WTC11 (cell line): ENCODE measurements at regions not wholly inside any gene's neighbourhood (a gene's known extent, or its start where the extent isn't known, plus 50 kb on each side); places are given as distances from the start of the nearest gene placed in this dataset.

ENCODE experiments used
- ATAC-seq: fragments of 200-7000 bp; cut with Tn5 transposase; 2 replicates; pipeline ENCODE4 v1.10.0; 2021; ENCODE audit warnings: mild to moderate bottlenecking, moderate library complexity
- CTCF ChIA-PET: fragments of 300-600 bp; sonication (Branson Sonifier 250); formaldehyde crosslinking; loops from one replicate; lab custom pipeline; 2021; ENCODE audit warnings: antibody characterized with exemption; lab: Charles Lee
- POLR2A ChIA-PET: fragments of 350-600 bp; sonication (Branson Sonifier 250); formaldehyde crosslinking; loops from one replicate; lab custom pipeline; 2021; ENCODE audit warnings: antibody characterized with exemption; lab: Charles Lee
- DNase-seq: peaks from one replicate; pipeline ENCODE4 v3.0.0; 2021; ENCODE audit warnings: low spot score
- H3K27ac Mint-ChIP-seq: 2 replicates; pipeline ENCODE4 v1.8.0; 2021; ENCODE audit warnings: mixed read lengths
- H3K27me3 Mint-ChIP-seq: 2 replicates; pipeline ENCODE4 v1.8.0; 2021; ENCODE audit warnings: low read depth, mild to moderate bottlenecking, moderate library complexity, mixed read lengths
- H3K36me3 Mint-ChIP-seq: 2 replicates; pipeline ENCODE4 v1.8.0; 2021; ENCODE audit warnings: mixed read lengths
- H3K4me1 Mint-ChIP-seq: 2 replicates; pipeline ENCODE4 v1.8.0; 2022; ENCODE audit warnings: mixed read lengths
- H3K4me3 Mint-ChIP-seq: 2 replicates; pipeline ENCODE4 v1.8.0; 2021; ENCODE audit warnings: mild to moderate bottlenecking, moderate library complexity, mixed read lengths
- H3K9me3 Mint-ChIP-seq: 2 replicates; pipeline ENCODE4 v1.8.0; 2021; ENCODE audit warnings: mixed read lengths
- ESRRA ChIP-seq: sonication (generic); formaldehyde crosslinking; IDR thresholded peaks from 2 replicates; pipeline ENCODE4 v1.8.1; 2022; ENCODE audit warnings: mild to moderate bottlenecking, missing genetic modification reagents, borderline replicate concordance
- FOXJ3 ChIP-seq: sonication (generic); formaldehyde crosslinking; IDR thresholded peaks from 2 replicates; pipeline ENCODE4 v1.9.0; 2021; ENCODE audit warnings: missing genetic modification reagents, mild to moderate bottlenecking, borderline replicate concordance
- FOXK1 ChIP-seq: sonication (generic); formaldehyde crosslinking; IDR thresholded peaks from 2 replicates; pipeline ENCODE4 v1.8.0; 2022; ENCODE audit warnings: mild to moderate bottlenecking, moderate library complexity, missing genetic modification reagents
- HMGA2 ChIP-seq: fragments of 250-450 bp; sonication (Bioruptor Pico); IDR thresholded peaks from 2 replicates; pipeline ENCODE4 v1.4.0; 2021; ENCODE audit warnings: mild to moderate bottlenecking, moderate library complexity
- KAT7 ChIP-seq: sonication (generic); formaldehyde crosslinking; IDR thresholded peaks from 2 replicates; pipeline ENCODE4 v1.8.1; 2023; ENCODE audit warnings: missing genetic modification reagents, mild to moderate bottlenecking, borderline replicate concordance
- NR3C1 ChIP-seq: sonication (generic); formaldehyde crosslinking; conservative IDR thresholded peaks from 2 replicates; pipeline ENCODE4 v1.8.1; 2023; ENCODE audit warnings: low read depth, mild to moderate bottlenecking, missing genetic modification reagents
- SMAD3 ChIP-seq: sonication (generic); formaldehyde crosslinking; IDR thresholded peaks from 2 replicates; pipeline ENCODE4 v1.8.0; 2022; ENCODE audit warnings: missing genetic modification reagents, mild to moderate bottlenecking, borderline replicate concordance
- ZNF121 ChIP-seq: sonication (generic); formaldehyde crosslinking; IDR thresholded peaks from 2 replicates; pipeline ENCODE4 v1.8.0; 2023; ENCODE audit warnings: missing genetic modification reagents
- ZNF671 ChIP-seq: fragments of 250-450 bp; sonication (Bioruptor Pico); IDR thresholded peaks from 2 replicates; pipeline ENCODE4 v1.8.0; 2021; ENCODE audit warnings: mild to moderate bottlenecking
- TF ChIP-seq, protein P1 (sequence below): sonication (generic); formaldehyde crosslinking; IDR thresholded peaks from 2 replicates; pipeline ENCODE4 v1.8.0; 2022; ENCODE audit warnings: mild to moderate bottlenecking, missing genetic modification reagents
- TF ChIP-seq, protein P2 (sequence below): fragments of 250-450 bp; sonication (Bioruptor Pico); IDR thresholded peaks from 2 replicates; pipeline ENCODE4 v1.9.0; 2021; ENCODE audit warnings: moderate library complexity, mild to moderate bottlenecking, inconsistent platforms, borderline replicate concordance
- TF ChIP-seq, protein P3 (sequence below): sonication (generic); formaldehyde crosslinking; IDR thresholded peaks from 2 replicates; pipeline ENCODE4 v1.8.1; 2023; ENCODE audit warnings: mild to moderate bottlenecking, missing genetic modification reagents, moderate library complexity
- TF ChIP-seq, protein P4 (sequence below): fragments of 250-450 bp; sonication (Bioruptor Pico); IDR thresholded peaks from 2 replicates; pipeline ENCODE4 v1.9.0; 2021; ENCODE audit warnings: mild to moderate bottlenecking
- TF ChIP-seq, protein P5 (sequence below): sonication (generic); formaldehyde crosslinking; IDR thresholded peaks from 2 replicates; pipeline ENCODE4 v1.8.1; 2023; ENCODE audit warnings: mild to moderate bottlenecking, missing genetic modification reagents
- TF ChIP-seq, protein P6 (sequence below): fragments of 250-450 bp; sonication (Bioruptor Pico); IDR thresholded peaks from 2 replicates; pipeline ENCODE4 v1.9.0; 2021; ENCODE audit warnings: mild to moderate bottlenecking, borderline replicate concordance
- TF ChIP-seq, protein P7 (sequence below): fragments of 250-450 bp; sonication (Bioruptor Pico); IDR thresholded peaks from 2 replicates; pipeline ENCODE4 v2.1.2; 2022; ENCODE audit warnings: mild to moderate bottlenecking, moderate library complexity
- TF ChIP-seq, protein P8 (sequence below): sonication (generic); formaldehyde crosslinking; IDR thresholded peaks from 2 replicates; pipeline ENCODE4 v1.8.1; 2022; ENCODE audit warnings: missing genetic modification reagents, borderline replicate concordance

DNA sequence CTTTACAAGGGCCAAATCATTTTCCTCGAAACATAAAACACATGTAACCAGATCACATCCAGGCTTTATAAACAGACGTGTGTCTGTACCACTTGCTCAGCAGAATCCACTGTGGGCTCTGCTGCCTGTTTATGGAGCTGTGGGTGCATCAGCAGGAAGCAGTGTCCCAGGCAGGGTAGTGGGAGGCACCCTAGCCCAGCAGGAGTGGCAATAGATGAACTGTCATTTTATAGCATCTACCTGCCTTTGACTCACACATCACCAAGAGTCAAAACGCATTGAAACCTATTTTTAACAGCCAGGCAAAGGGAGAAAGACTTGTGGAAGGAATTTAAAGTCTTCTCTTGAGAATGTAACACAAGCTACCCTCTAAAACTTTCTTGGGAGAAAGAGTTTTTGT lies 169.1 kb upstream of the TENM3 start:
- ChIA-PET CTCF (no interaction called here), POLR2A (no interaction called here)
- ATAC-seq = no peak
- H3K4me3 Mint-ChIP-seq = no peak overlapping the region
- DNase-seq = no peak
- H3K27ac Mint-ChIP-seq = no peak overlapping the region
- H3K36me3 Mint-ChIP-seq = peaks cover 22% of the 10 kb centered on the region
- H3K9me3 Mint-ChIP-seq = peaks cover 30% of the 10 kb centered on the region
- H3K4me1 Mint-ChIP-seq = peaks cover 10% of the 10 kb centered on the region
- no peaks in the 10 kb centered on the region for H3K27me3 Mint-ChIP-seq
- TF ChIP-seq, protein P1, sequence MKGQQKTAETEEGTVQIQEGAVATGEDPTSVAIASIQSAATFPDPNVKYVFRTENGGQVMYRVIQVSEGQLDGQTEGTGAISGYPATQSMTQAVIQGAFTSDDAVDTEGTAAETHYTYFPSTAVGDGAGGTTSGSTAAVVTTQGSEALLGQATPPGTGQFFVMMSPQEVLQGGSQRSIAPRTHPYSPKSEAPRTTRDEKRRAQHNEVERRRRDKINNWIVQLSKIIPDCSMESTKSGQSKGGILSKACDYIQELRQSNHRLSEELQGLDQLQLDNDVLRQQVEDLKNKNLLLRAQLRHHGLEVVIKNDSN (CRISPR knock-in tag) = no peak
- TF ChIP-seq, protein P2, sequence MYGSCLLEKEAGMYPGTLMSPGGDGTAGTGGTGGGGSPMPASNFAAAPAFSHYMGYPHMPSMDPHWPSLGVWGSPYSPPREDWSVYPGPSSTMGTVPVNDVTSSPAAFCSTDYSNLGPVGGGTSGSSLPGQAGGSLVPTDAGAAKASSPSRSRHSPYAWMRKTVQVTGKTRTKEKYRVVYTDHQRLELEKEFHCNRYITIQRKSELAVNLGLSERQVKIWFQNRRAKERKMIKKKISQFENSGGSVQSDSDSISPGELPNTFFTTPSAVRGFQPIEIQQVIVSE (CRISPR knock-in tag) = no peak
- TF ChIP-seq ZNF121 (CRISPR knock-in tag) (no peak), KAT7 (no peak), FOXJ3 (CRISPR knock-in tag) (no peak), HMGA2 (CRISPR knock-in tag) (no peak), NR3C1 (CRISPR knock-in tag) (no peak), FOXK1 (CRISPR knock-in tag) (no peak), ZNF671 (CRISPR knock-in tag) (no peak), ESRRA (CRISPR knock-in tag) (no peak), SMAD3 (no peak)
- TF ChIP-seq, protein P3, sequence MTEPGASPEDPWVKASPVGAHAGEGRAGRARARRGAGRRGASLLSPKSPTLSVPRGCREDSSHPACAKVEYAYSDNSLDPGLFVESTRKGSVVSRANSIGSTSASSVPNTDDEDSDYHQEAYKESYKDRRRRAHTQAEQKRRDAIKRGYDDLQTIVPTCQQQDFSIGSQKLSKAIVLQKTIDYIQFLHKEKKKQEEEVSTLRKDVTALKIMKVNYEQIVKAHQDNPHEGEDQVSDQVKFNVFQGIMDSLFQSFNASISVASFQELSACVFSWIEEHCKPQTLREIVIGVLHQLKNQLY (CRISPR knock-in tag) = no peak
- TF ChIP-seq, protein P4, sequence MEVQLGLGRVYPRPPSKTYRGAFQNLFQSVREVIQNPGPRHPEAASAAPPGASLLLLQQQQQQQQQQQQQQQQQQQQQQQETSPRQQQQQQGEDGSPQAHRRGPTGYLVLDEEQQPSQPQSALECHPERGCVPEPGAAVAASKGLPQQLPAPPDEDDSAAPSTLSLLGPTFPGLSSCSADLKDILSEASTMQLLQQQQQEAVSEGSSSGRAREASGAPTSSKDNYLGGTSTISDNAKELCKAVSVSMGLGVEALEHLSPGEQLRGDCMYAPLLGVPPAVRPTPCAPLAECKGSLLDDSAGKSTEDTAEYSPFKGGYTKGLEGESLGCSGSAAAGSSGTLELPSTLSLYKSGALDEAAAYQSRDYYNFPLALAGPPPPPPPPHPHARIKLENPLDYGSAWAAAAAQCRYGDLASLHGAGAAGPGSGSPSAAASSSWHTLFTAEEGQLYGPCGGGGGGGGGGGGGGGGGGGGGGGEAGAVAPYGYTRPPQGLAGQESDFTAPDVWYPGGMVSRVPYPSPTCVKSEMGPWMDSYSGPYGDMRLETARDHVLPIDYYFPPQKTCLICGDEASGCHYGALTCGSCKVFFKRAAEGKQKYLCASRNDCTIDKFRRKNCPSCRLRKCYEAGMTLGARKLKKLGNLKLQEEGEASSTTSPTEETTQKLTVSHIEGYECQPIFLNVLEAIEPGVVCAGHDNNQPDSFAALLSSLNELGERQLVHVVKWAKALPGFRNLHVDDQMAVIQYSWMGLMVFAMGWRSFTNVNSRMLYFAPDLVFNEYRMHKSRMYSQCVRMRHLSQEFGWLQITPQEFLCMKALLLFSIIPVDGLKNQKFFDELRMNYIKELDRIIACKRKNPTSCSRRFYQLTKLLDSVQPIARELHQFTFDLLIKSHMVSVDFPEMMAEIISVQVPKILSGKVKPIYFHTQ = no peak
- TF ChIP-seq, protein P5, sequence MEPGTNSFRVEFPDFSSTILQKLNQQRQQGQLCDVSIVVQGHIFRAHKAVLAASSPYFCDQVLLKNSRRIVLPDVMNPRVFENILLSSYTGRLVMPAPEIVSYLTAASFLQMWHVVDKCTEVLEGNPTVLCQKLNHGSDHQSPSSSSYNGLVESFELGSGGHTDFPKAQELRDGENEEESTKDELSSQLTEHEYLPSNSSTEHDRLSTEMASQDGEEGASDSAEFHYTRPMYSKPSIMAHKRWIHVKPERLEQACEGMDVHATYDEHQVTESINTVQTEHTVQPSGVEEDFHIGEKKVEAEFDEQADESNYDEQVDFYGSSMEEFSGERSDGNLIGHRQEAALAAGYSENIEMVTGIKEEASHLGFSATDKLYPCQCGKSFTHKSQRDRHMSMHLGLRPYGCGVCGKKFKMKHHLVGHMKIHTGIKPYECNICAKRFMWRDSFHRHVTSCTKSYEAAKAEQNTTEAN (CRISPR knock-in tag) = no peak
- TF ChIP-seq, protein P6, sequence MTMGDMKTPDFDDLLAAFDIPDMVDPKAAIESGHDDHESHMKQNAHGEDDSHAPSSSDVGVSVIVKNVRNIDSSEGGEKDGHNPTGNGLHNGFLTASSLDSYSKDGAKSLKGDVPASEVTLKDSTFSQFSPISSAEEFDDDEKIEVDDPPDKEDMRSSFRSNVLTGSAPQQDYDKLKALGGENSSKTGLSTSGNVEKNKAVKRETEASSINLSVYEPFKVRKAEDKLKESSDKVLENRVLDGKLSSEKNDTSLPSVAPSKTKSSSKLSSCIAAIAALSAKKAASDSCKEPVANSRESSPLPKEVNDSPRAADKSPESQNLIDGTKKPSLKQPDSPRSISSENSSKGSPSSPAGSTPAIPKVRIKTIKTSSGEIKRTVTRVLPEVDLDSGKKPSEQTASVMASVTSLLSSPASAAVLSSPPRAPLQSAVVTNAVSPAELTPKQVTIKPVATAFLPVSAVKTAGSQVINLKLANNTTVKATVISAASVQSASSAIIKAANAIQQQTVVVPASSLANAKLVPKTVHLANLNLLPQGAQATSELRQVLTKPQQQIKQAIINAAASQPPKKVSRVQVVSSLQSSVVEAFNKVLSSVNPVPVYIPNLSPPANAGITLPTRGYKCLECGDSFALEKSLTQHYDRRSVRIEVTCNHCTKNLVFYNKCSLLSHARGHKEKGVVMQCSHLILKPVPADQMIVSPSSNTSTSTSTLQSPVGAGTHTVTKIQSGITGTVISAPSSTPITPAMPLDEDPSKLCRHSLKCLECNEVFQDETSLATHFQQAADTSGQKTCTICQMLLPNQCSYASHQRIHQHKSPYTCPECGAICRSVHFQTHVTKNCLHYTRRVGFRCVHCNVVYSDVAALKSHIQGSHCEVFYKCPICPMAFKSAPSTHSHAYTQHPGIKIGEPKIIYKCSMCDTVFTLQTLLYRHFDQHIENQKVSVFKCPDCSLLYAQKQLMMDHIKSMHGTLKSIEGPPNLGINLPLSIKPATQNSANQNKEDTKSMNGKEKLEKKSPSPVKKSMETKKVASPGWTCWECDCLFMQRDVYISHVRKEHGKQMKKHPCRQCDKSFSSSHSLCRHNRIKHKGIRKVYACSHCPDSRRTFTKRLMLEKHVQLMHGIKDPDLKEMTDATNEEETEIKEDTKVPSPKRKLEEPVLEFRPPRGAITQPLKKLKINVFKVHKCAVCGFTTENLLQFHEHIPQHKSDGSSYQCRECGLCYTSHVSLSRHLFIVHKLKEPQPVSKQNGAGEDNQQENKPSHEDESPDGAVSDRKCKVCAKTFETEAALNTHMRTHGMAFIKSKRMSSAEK (CRISPR knock-in tag) = no peak
- TF ChIP-seq, protein P7, sequence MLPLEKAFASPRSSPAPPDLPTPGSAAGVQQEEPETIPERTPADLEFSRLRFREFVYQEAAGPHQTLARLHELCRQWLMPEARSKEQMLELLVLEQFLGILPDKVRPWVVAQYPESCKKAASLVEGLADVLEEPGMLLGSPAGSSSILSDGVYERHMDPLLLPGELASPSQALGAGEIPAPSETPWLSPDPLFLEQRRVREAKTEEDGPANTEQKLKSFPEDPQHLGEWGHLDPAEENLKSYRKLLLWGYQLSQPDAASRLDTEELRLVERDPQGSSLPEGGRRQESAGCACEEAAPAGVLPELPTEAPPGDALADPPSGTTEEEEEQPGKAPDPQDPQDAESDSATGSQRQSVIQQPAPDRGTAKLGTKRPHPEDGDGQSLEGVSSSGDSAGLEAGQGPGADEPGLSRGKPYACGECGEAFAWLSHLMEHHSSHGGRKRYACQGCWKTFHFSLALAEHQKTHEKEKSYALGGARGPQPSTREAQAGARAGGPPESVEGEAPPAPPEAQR (CRISPR knock-in tag) = no peak
- TF ChIP-seq, protein P8, sequence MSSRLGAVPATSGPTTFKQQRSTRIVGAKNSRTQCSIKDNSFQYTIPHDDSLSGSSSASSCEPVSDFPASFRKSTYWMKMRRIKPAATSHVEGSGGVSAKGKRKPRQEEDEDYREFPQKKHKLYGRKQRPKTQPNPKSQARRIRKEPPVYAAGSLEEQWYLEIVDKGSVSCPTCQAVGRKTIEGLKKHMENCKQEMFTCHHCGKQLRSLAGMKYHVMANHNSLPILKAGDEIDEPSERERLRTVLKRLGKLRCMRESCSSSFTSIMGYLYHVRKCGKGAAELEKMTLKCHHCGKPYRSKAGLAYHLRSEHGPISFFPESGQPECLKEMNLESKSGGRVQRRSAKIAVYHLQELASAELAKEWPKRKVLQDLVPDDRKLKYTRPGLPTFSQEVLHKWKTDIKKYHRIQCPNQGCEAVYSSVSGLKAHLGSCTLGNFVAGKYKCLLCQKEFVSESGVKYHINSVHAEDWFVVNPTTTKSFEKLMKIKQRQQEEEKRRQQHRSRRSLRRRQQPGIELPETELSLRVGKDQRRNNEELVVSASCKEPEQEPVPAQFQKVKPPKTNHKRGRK (CRISPR knock-in tag) = no peak
